Loucy (cell line): ENCODE measurements at regions not wholly inside any gene's neighbourhood (a gene's known extent, or its start where the extent isn't known, plus 50 kb on each side); places are given as distances from the start of the nearest gene placed in this dataset.

Experiments
- CTCF ChIP-seq: fragments of 200-600 bp; sonication (generic); conservative IDR thresholded peaks from 2 replicates; pipeline ENCODE4 v1.5.1; 2014; ENCODE audit warnings: mild to moderate bottlenecking, antibody characterized with exemption, low read length
- EZH2phosphoT487 ChIP-seq: fragments of 200-600 bp; IDR thresholded peaks from 2 replicates; pipeline ENCODE4 v1.6.1; 2018; ENCODE audit warnings: antibody characterized with exemption, mild to moderate bottlenecking, moderate library complexity, borderline replicate concordance

GRCh38 chr2:198220763-198221610 lies 416.6 kb downstream of the PLCL1 start:
- TF ChIP-seq CTCF (no peak), EZH2phosphoT487 (no peak)
